Ishikawa (cell line): ENCODE measurements at regions not wholly inside any gene's neighbourhood (a gene's known extent, or its start where the extent isn't known, plus 50 kb on each side); places are given as distances from the start of the nearest gene placed in this dataset.

ENCODE experiments used
- CEBPB ChIP-seq: IDR thresholded peaks from 2 replicates; pipeline ENCODE4 v1.6.1; 2012
- CREB1 ChIP-seq: IDR thresholded peaks from 2 replicates; pipeline ENCODE4 v1.6.1; 2012; ENCODE audit warnings: low read depth
- EGR1 ChIP-seq: IDR thresholded peaks from 2 replicates; pipeline ENCODE4 v1.6.1; 2012
- EP300 ChIP-seq: IDR thresholded peaks from 2 replicates; pipeline ENCODE4 v1.6.1; 2012; ENCODE audit warnings: borderline replicate concordance
- FOXM1 ChIP-seq: IDR thresholded peaks from 2 replicates; pipeline ENCODE4 v1.6.1; 2012; ENCODE audit warnings: low read depth, borderline replicate concordance
- MAX ChIP-seq: IDR thresholded peaks from 2 replicates; pipeline ENCODE4 v1.6.1; 2012
- NFIC ChIP-seq: IDR thresholded peaks from 2 replicates; pipeline ENCODE4 v1.6.1; 2012
- RAD21 ChIP-seq: IDR thresholded peaks from 2 replicates; pipeline ENCODE4 v1.6.1; 2012; ENCODE audit warnings: low read depth
- REST ChIP-seq: IDR thresholded peaks from 2 replicates; pipeline ENCODE4 v1.6.1; 2012; ENCODE audit warnings: low read depth, mild to moderate bottlenecking
- TAF1 ChIP-seq: IDR thresholded peaks from 2 replicates; pipeline ENCODE4 v1.6.1; 2012; ENCODE audit warnings: low read depth, mild to moderate bottlenecking
- TCF12 ChIP-seq: IDR thresholded peaks from 2 replicates; pipeline ENCODE4 v1.6.1; 2012; ENCODE audit warnings: low read depth
- TEAD4 ChIP-seq: IDR thresholded peaks from 2 replicates; pipeline ENCODE4 v1.6.1; 2012
- USF1 ChIP-seq: IDR thresholded peaks from 2 replicates; pipeline ENCODE4 v1.6.1; 2012
- YY1 ChIP-seq: IDR thresholded peaks from 2 replicates; pipeline ENCODE4 v1.6.1; 2012; ENCODE audit warnings: low read depth
- ZBTB7A ChIP-seq: IDR thresholded peaks from 2 replicates; pipeline ENCODE4 v1.6.1; 2012; ENCODE audit warnings: low read depth

- TF ChIP-seq EP300 (no peak), TCF12 (no peak), CREB1 (no peak), TEAD4 (no peak), YY1 (no peak), ZBTB7A (no peak), RAD21 (no peak), TAF1 (no peak), USF1 (no peak), MAX (no peak), CEBPB (no peak), FOXM1 (no peak), EGR1 (no peak), REST (no peak), NFIC (no peak)
These were observed 244.0 kb downstream of the KLF13 start for GRCh38 chr15:31570591-31570990.

GRCh38 chr15:31571676-31572075 lies 245.0 kb downstream of the KLF13 start:
- TF ChIP-seq RAD21 (peak; percentile 15; the same call in 1 of the 2 replicates), YY1 (no peak), MAX (no peak), CEBPB (no peak)

GRCh38 chr15:31573759-31574158 lies 247.1 kb downstream of the KLF13 start:
- TF ChIP-seq MAX = no peak
- no peak for TF ChIP-seq CREB1
- no peak for TF ChIP-seq YY1

GRCh38 chr15:31574766-31575165 lies 248.1 kb downstream of the KLF13 start:
- TF ChIP-seq ZBTB7A = no peak
- no peak for TF ChIP-seq EP300
- TF ChIP-seq MAX = no peak
- TF ChIP-seq CEBPB = no peak
- TF ChIP-seq RAD21 = no peak
- no peak for TF ChIP-seq TEAD4

- TF ChIP-seq REST = no peak
- TF ChIP-seq USF1 = no peak
- TF ChIP-seq EP300 = no peak
- TF ChIP-seq CEBPB = no peak
These were observed 250.5 kb downstream of the KLF13 start for GRCh38 chr15:31577108-31577507.

GRCh38 chr15:31579282-31579681 lies 252.6 kb downstream of the KLF13 start:
- TF ChIP-seq RAD21 = no peak
- no peak for TF ChIP-seq EGR1
- TF ChIP-seq REST = no peak
- no peak for TF ChIP-seq TAF1
- TF ChIP-seq TEAD4 = no peak
- no peak for TF ChIP-seq TCF12
- no peak for TF ChIP-seq USF1
- TF ChIP-seq EP300 = no peak
- TF ChIP-seq ZBTB7A = no peak
- no peak for TF ChIP-seq NFIC
- no peak for TF ChIP-seq CREB1
- no peak for TF ChIP-seq MAX
- no peak for TF ChIP-seq YY1
- TF ChIP-seq FOXM1 = no peak
